ENCODE measurements at regions not wholly inside any gene's neighbourhood (a gene's known extent, or its start where the extent isn't known, plus 50 kb on each side); places are given as distances from the start of the nearest gene placed in this dataset.
A peak's percentile ranks its signal among the peaks of the same experiment; 100 is the strongest.

DNA sequence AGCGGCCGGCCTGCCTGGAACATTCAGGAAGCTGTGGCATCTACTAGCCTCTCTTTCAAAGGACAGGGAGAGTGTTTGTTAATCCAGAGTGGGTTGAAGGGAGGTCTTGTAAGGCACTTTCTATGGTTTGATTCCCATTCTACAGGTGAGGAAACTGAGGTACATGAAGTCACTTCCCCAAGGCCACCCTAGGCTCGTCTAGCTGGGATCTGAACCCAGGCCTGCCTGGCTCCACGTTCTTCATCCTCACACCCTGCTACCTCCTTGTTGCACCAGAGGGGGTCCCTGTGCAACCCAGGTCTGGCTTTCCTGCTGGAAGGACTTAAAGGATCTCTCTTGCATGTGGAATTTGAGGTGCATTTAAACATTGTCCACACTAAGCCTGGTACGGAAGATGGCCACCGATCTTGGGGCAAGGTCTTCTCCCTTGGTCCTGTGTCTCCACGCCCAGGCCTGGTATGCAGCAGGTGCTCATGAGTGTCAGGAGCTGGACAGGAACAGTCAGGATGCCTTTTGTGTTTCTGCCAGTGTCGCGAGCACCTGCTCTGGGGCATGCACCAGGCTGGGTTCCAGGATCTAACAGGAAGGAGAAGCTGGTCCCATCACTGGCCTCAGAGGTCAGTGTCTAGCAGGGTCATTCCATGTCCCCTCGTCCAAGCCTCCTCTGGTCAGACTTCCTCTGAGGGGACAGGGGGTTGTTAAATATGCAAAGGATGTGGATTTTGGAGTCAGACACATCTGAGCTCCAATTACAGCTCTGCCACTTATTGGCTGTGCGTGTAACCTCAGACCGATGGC is 103.2 kb upstream of the RUNX3 start:
- DNase-seq: no peak

DNA sequence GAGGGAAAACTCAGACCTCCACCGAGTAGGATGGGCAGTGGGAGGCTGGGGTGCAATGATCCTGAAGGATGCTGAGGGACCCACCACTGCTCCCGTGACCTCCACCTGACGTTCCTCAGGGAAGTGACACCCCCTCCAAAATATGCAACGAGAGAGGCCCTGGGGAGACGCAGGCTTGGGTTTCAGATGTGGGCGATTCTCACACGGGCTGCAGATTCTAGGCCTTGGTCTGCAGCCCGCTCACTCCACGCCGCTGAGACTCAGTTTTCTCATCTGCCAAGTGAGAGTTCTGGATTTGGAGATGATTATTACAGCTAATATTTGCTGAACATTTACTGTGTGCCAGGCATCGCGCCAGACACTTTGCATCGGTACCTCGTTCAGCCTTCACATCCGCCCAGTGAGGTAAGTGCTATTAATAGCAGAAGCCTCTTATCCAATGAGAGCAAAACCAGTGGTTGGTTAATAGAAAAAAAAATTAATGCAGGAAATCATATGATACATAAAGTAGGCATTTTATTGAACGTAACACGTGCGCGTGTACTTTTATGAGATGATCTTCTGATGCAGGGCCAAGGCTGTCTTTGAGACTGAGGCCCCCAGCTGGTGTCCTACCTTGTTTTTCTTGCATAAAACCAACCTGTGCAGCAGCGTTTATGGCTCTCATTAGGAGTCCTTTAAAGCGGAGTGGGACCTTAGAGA is 102.0 kb upstream of the RUNX3 start:
- DNase-seq: peak; percentile 76

DNA sequence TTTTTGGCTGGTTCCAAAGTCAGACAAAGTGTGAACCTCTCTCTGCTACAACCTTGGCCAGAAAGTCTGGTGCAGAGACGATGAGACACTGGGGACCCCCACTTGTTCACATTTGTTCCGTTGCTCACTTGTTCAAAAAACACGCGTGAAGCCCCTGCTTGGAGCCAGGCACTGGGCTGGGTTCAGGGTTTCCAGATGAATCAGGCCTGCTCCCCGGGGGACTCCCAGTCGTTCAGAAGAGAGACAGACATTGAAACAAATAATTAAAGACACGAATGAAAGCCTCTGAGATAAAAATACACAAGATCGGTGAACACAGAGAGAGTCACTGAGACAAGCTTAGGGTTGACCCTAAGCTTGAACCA is 101.5 kb upstream of the RUNX3 start:
- no peak for DNase-seq

DNA sequence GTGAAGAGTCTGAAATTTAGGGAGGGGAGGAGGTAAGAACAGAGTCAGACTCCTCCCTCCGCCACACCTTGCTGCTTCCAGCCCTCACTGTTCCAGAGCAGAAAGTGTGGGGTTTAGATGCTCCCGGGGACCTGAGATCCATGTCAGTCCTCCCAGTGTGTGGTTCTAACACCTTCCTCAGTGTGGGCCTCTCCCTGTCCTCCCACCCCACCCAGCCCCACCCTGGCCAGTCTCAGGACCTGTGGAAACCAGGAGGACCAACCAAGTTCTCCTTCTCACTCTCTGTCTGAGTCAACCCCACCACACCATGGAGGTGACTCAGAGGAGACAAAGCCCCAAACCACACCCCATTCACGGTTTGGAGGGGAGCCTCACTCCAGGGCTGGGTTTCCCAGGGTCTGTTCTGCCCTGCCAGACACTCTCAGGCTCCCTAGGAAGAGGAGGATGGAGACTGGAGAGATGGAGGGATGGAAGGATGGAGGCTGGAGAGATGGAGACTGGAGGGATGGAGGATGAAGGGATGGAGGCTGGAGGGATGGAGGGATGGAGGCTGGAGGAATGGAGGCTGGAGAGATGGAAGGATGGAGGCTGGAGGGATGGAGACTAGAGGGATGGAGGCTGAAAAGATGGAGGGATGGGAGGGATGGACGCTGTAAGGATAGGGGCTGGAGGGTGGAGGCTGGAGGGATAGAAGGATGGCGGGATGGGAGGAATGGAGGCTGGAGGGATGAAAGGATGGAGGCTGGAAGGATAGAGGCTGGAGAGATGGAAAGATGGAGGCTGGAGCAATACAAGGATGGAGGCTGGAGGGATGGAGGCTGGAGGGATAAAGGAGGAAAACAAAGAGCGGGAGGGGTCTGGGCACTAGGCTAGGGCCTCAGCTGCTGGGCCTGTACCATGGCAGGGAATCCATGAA is 100.9 kb upstream of the RUNX3 start:
- DNase-seq: peak; percentile 81

DNA sequence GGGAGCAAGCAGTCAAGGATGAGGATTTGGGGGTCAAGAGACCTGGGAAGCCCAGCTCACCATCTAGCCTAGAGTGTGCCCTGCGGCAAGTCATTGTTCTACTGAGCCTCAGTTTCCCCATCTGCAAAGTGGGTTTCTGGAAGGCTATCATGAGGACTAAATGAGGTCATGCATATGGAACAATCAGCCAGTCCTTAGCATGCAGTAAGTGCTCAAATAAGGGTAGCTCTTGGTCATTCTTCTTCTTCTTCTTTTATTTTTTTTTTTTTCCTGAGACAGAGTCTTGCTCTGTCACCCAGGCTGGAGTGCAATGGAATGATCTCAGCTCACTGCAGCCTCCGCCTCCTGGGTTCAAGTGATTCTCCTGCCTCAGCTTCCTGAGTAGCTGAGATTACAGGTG is 99.9 kb upstream of the RUNX3 start:
- no peak for DNase-seq

DNA sequence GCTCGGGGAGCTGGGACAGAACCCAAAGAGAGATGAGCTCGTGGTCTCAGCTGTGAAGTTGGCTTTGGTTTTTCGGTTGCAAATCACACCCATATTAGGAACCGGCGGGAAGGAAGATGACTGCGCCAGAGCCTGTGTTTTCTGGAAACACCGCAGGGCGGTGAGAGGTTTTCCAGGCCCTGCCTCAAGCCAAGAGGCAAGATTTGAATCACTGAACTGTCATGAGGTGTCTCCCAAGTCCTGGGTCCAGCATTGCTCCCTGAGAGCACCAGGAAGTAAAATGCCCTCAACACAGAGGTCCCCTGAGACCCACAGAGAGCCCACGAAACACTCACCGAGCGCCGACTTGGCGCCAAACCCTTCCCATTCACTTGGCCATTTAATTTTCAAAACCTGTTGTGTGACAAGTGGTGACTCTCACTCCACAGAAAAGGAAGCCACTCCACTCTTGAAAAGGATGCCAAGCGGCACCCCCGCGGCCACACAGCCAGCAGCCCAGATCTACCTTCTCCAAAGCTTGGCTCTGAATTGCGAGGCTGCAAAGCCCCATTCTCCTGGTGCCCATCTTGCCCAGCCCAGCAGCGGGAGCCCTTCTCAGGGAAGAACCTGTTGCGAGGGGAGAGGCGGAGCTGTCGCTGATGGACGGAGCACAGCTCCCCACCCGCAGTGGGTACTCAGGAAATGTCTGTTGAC is 99.0 kb upstream of the RUNX3 start:
- DNase-seq: peak; percentile 45

DNA sequence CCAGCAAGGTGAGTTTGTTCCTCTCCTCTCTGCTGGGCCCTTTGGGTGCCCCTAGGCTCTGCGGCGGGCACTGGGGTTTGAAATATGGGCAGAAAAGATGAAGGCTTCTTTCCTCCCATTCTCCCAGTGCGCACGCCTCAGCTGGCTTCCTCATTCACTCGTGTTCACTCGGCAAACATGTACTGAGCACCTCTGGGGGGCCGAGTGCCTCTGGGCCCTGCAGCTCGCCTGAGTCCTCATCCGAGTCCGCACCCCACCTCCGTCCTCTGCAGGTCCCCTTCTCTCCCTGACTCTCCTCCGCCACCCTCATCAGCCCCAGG is 98.5 kb upstream of the RUNX3 start:
- DNase-seq: no peak

DNA sequence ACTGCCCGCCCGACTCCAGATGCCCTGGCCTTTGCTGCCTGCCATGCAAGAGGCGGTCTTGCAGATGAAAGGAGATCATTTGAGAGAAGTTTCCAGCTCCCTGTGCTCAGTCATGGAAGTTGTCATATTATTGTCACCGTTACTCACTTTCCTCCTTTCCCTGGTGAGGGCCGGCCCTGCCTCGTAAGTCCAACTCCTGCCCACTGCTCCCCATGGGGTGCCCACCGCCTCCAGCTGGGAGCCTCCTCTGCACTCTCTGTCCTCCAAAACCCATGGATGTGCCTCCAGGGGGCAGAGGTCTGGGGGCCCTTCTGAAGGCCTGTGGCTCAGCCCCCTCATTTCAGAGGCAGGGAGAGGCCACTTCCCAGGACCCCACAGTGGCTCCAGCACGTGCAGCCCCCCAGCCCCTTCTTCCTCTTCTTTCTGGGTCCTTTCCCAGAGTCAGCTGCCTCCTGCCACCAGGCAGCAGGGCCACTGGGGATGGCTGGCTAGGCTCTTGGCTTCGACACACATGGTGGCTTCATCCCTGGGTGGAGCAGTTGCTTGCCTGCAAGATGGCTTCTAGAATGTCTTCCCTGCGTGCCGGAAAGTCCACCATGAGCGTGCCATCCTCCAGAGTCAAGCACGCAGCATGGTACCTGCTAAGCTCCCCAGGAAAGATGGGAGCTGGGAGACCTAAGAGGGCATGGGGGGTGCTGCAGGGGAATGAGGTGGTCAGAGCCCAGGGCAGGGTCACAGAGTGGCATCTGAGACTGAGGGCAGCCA is 97.9 kb upstream of the RUNX3 start:
- DNase-seq: no peak

DNA sequence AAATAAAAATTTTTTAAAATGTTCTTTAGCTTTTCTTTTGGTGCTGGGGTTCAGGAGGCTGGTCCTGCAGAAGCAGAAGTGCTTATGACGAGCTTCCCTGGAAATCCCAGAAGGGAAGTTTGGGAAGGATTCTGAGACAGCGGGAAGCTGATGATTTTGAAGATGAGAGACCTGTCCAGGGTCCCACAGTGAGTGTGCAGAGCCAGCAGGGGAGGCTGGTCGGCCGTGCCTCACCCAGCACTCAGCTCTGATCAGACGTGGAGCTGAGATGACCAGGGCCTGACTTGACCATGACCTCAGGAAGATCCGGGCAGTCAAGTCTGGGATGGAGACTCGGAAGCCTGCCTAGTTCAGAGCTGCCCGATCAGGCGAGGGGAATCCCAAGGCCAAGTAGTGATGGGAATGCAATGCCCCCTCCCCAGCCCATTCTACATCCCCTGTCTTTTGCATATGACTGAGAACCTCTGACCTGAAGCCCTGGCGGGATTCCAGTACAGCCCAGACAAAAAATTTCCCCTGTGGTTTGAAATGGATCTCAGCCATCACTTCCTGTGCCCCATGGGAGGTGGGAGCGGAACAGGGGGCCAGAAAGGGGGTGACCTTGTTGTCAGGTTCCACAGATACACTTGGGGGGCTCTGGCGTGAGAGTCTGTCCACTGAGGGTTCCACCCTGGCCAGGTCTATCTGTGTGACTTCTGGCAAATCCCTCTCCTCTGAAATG is 96.8 kb upstream of the RUNX3 start:
- DNase-seq: no peak

DNA sequence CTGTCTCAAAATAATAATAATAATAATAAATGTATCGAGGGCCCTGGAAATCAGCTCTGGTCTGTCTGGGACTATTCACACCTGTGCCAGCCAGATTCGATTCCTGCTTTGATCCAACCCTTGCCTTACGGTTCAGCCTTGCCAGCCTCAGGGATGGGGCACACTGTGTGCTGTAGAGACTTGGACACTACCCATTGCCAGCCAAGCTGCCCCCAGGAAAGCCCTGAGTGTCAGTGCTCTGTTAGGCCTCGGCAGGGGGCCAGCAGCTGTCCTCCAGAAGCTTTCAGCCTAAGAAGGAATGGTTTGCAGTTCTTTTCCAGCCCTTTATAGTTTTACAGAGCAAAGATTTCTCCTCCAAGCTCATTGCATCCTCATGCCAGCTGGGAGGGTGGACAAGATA is 96.2 kb upstream of the RUNX3 start:
- DNase-seq: no peak

DNA sequence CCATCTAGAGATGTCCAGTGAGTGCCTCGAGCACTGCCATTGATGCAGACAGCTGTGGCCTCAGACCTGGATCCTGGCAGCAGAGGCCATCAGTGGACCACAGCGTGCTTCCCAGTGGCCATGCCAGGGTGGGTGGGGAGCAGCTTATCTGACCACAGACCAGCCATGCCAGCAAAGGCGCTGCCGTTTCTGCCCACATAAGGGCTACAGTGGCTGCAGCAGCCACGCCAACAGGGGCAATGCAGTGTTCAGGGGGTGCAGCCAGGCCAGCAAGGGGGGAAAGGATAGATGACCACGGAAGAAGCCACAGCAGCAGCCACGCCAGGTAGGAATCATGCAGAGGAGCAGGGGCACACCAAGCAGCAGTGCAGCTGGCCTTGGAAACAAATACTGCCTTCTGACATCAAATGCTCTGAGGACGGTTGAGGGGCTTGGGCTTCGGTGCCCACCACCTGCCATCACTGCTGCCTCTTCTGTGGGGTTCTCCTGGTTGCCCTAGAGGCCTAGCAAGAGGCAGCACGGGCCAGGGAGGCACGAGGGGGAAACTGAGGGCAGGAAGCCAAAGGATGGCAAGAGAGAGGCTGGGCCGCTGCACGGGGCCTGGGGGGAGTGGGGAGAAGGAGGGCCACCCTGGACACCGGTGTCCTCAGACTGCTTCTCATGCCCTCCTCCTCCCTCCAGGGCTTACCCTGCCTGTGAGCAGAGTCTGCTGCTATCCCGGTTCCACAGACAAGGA is 94.7 kb upstream of the RUNX3 start:
- DNase-seq: peak; percentile 1

DNA sequence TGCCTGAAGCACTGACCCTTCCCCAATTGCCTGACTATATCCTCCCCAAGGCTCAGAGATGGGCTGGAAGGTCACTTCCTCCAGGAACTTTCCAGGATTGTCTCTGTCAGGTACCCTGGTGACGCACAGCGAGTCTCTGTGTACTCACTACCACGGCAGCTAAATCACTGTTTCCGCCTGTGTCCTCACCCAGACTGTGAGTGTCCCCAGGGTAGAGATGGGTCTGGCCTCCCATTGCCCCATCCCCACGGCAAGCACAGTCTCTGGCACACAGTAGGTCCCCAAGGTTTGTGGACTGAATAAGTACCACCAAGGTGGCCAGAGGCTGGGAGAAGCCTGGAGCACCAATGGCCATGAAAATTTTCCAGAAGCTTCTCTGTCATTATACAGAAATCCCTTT is 93.8 kb upstream of the RUNX3 start:
- DNase-seq: no peak

DNA sequence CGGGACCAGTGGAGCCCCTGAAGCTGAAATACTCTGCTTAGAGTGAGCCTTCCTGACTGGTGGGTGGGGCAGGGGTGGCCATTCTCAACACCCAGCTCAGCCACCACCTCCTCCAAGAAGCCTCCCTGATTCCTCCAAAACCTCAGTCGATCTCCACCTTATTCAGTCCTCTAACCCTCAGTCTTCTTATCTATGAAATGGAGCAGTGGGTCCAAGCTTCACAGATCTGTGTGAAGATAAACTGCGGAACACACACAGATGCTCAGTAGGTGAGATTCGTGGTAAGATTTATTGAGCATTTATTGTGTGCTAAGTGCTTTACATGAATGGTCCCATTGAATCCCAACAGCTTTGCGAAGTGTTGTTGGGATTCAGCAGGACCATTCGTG is 93.1 kb upstream of the RUNX3 start:
- no peak for DNase-seq

DNA sequence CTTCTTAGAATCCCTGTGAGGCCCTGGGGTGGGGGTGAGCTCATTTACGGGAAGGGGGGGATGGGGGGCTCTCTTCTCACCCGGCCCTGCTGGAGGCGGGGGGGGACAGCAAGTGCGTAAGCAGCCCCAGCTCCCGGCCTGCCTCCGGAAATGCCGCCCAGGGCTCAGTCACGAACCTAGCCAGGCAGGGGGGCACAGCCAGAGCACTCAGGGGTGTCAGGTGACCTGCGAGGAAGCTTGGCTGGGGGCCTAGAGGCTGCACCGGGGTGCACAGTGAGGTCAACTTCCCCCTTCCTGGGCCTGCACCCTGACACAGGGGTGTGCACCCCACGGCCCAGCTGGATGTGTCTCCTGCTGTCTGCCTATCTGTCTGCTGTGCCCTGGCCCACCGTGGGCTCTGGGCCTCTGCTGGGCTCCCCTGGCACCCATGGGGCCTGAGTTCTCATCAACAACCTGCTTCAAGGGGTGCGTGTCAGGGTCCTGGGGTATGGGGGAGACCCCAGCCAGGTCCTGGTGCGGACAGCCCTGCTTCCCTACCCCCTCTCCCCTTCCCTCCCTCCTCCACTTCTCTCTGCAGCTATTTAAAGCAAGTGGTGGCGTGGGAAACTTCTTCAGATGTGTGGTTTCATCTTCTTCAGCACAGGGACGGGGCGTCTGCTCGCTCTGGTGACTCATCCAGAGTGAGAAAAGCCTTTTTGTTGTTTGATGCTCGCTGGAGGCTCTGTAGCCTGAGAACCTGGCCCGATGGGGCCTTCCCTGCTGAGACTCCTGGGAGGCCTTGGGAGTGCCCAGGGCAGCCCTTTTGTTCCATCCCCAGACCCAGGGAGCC is 92.5 kb upstream of the RUNX3 start:
- peak; percentile 98 for DNase-seq

DNA sequence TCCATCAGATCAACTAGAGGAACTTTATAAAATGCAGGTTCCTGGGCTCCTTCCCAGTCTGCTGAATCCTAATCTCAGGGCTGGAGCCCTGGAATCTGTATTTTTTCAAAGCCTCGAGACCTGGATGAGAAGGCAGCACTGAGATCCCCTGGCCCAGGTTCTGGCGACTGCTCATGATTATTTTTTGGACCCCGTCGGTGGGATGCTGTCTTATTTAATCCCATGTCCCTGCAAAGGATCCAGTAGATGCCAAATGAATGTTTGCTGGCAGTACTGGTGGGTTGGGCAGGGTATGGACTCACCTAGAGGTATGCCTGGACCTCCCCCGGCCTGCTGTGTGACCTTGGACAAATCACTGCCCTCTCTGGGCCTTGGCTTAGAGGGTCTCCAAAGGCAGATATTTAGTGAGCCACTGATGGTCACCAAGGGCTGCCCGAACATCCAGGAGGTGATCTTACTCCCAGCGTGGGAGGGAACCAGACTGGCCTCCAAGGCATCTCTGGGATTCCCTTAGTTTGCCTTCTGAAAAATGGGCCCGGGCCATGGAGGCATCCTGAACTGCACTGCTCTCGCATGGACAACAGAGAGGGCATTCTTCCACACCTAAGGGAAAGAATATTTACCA is 91.6 kb upstream of the RUNX3 start:
- DNase-seq: no peak

DNA sequence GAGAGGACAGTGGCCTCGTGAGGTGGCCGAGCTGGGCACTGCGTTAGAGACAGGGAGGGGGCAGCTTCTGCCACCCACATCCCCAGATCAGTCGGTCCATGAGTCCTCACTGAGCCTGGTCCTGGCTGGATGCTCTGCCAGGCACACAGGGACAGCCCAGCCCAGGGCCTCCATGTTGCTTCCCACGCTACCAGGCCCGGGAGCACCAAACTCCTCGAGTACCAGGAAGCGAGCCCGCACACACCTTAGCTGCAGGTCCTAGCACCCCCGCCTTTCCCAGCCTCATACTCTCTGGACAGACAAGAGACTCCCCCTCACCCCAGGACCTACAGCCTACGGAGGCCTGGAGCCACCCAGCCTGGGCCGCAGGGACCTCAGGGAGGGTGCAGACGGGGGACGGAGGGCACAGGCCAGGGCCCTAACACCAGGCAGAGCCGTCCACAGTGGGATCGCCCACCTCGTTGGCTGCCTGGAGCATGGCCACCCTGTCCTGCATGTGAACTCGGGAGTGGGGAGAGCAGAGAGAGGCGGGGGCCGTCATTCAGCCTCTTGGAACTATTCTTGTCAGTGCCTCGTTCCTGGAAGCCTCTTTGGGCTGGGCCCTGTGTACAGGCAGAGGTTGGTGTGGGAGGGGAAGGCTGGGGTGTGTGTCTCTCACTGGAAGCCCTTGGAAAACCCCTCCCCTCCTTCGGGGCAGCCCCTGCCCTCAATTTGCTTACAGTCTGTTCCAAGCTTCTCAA is 90.9 kb upstream of the RUNX3 start:
- no peak for DNase-seq

DNA sequence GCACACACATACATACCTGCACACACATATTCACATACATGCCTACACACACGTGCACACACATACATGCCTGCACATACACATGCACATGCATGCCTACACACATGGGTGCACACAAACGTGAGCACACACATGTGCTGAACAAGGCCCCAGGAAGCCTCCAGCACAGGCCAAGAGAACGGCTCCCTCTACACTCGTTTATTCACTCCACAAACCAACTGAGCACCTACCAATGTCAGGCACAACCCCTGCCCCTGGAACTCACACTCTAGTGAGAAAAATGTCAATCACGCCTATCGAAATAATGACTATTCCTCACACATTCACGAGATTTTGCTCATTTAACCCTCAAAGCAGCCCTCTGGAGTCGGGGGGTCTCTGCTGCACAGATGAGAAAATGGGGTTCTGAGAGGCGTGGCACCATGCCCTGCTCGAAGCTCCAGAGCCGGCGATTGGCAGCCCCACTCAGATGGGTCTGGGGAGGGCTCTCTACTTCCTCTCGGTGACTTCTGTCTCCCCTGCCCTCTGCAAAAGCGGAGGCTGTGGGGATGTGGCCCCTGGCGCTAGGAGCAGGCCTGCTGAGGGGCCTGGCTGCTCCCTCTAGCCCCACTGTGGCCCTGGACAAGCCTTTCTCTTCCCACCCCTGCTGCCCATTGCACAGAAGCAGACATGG is 90.2 kb upstream of the RUNX3 start:
- no peak for DNase-seq

Data from CD4-positive, alpha-beta T cell treated with Interleukin-6 for 4 hours (primary cell).